Body of pancreas (tissue), 4 donors: ENCODE measurements at regions not wholly inside any gene's neighbourhood (a gene's known extent, or its start where the extent isn't known, plus 50 kb on each side); places are given as distances from the start of the nearest gene placed in this dataset.
"Not testable (repeated sequence)": the region's sequence is repeated elsewhere in the genome, so short reads cannot be mapped to it uniquely, and the experiment has no call there.

Experiments
- POLR2A ChIP-seq, 3 donors: fragments of 450-650 bp; IDR thresholded peaks; one replicate each; pipeline ENCODE4 v1.6.1; 2016; ENCODE audit warnings: antibody characterized with exemption in 3 of 3, mild to moderate bottlenecking in 2 of 3
- TF ChIP-seq, protein P1 (sequence below), 7 experiments: fragments of 450-650 bp in 4 of 7; fragments of 200-600 bp in 3 of 7; sonication (generic) in 3 of 7; IDR thresholded peaks; one replicate each; pipeline ENCODE4 v1.5.1; 2016 to 2019; ENCODE audit warnings: antibody characterized with exemption in 7 of 7

DNA sequence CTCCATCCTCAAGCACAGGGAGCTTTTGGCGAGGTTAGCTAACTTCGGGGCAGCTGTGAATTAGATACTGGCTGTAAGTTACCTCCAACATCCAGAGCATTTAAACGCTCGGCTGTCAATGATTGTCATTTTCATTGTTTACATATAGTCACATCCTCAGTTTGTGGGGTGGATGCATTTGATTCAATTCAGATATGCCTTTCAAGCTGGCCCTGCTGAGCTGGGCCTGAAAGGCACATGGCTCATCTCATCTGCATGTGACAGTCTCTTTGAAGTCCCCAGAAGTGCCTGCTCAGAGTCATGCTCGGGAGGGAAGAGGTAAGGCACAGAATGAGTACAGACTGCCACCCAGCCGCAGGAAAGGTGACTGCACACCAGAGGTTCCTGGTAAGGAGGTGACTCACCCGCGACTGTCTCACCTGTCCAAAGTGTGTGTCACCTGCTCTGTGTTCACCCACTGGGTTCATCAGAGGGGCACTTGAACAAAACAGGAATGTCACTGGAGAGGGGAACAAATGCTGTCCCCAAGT, 281.2 kb upstream of the PLGLB2 start:
- TF ChIP-seq, protein P1, sequence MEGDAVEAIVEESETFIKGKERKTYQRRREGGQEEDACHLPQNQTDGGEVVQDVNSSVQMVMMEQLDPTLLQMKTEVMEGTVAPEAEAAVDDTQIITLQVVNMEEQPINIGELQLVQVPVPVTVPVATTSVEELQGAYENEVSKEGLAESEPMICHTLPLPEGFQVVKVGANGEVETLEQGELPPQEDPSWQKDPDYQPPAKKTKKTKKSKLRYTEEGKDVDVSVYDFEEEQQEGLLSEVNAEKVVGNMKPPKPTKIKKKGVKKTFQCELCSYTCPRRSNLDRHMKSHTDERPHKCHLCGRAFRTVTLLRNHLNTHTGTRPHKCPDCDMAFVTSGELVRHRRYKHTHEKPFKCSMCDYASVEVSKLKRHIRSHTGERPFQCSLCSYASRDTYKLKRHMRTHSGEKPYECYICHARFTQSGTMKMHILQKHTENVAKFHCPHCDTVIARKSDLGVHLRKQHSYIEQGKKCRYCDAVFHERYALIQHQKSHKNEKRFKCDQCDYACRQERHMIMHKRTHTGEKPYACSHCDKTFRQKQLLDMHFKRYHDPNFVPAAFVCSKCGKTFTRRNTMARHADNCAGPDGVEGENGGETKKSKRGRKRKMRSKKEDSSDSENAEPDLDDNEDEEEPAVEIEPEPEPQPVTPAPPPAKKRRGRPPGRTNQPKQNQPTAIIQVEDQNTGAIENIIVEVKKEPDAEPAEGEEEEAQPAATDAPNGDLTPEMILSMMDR (IDR thresholded peaks at IDR 0.05) = not testable (repeated sequence)
- not testable (repeated sequence) for TF ChIP-seq POLR2A (IDR thresholded peaks at IDR 0.05)
